GM12878 (cell line): ENCODE measurements at regions not wholly inside any gene's neighbourhood (a gene's known extent, or its start where the extent isn't known, plus 50 kb on each side); places are given as distances from the start of the nearest gene placed in this dataset.

Source experiments
- CBFB ChIP-seq: IDR thresholded peaks from 2 replicates; pipeline ENCODE4 v1.6.1; 2016; ENCODE audit warnings: antibody characterized with exemption, low read depth
- CREB1 ChIP-seq: IDR thresholded peaks from 2 replicates; pipeline ENCODE4 v1.6.1; 2012; ENCODE audit warnings: low read depth, mild to moderate bottlenecking, inconsistent platforms
- EP300 ChIP-seq, 2 experiments: fragments of 150-350 bp in 1 of 2; IDR thresholded peaks; 2 replicates each; pipeline ENCODE4 v1.6.1; 2011 to 2012; ENCODE audit warnings: low read depth in 2 of 2, low read length in 2 of 2, borderline replicate concordance in 1 of 2, improper control_type of control experiment in 1 of 2, inconsistent platforms in 1 of 2; ENCODE audit not compliant: control insufficient read depth in 1 of 2
- EZH2 ChIP-seq: IDR thresholded peaks from 2 replicates; pipeline ENCODE4 v1.6.1; 2012; ENCODE audit warnings: low read depth, mild to moderate bottlenecking, control low read depth, inconsistent platforms, low read length, borderline replicate concordance; ENCODE audit not compliant: control insufficient read depth
- HDGF ChIP-seq: fragments of 450-650 bp; IDR thresholded peaks from 2 replicates; pipeline ENCODE4 v1.6.1; 2016; ENCODE audit warnings: antibody characterized with exemption
- PML ChIP-seq: IDR thresholded peaks from 2 replicates; pipeline ENCODE4 v1.6.1; 2012; ENCODE audit warnings: low read length, inconsistent platforms
- POLR2A ChIP-seq: IDR thresholded peaks from 2 replicates; pipeline ENCODE4 v1.6.1; 2011; ENCODE audit warnings: low read depth, mild to moderate bottlenecking, low read length
- POLR2AphosphoS2 ChIP-seq: IDR thresholded peaks from 2 replicates; pipeline ENCODE4 v1.6.1; 2011; ENCODE audit warnings: low read depth, mild to moderate bottlenecking, low read length, improper control_type of control experiment, moderate library complexity
- POLR2AphosphoS5 ChIP-seq: IDR thresholded peaks from 2 replicates; pipeline ENCODE4 v1.6.1; 2011; ENCODE audit warnings: mild to moderate bottlenecking, low read length, inconsistent platforms
- TF ChIP-seq, protein P1 (sequence below): IDR thresholded peaks from 2 replicates; pipeline ENCODE4 v1.6.1; 2012; ENCODE audit warnings: low read depth, low read length, improper control_type of control experiment
- TF ChIP-seq, protein P2 (sequence below), 3 experiments: IDR thresholded peaks in 2 of 3; conservative IDR thresholded peaks in 1 of 3; 2 replicates each; pipeline ENCODE4 v1.5.1; 2011; ENCODE audit warnings: low read depth in 3 of 3, low read length in 3 of 3, mild to moderate bottlenecking in 3 of 3, control low read depth in 2 of 3, moderate library complexity in 2 of 3, inconsistent platforms in 1 of 3, mixed read lengths in 1 of 3; ENCODE audit not compliant: control insufficient read depth in 2 of 3, insufficient read depth in 1 of 3; ENCODE audit errors: extremely low read depth in 1 of 3
- TF ChIP-seq, protein P3 (sequence below): IDR thresholded peaks from 2 replicates; pipeline ENCODE4 v1.6.1; 2012; ENCODE audit warnings: low read length, inconsistent platforms
- TF ChIP-seq, protein P4 (sequence below): IDR thresholded peaks from 2 replicates; pipeline ENCODE4 v1.6.1; 2011; ENCODE audit warnings: low read depth, low read length, improper control_type of control experiment, borderline replicate concordance

DNA sequence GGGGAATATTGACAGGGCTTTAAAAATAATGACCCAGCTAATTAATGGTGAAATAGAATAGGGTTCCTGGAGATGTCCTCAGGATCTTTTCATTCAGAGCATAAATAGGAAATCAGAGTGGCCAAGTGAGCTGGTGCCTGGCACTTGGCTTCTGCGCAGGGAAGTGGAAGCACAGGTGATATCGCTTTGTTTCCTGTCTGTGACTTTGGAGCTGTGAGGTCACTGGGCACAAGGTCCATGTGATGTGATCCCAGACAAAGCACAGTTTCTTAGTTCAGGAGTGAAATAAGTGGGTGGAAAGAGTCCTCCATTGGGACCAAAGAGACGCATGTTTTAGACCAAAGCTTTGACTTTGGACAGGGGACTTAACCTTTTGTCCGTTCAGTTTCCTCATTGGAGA is 338.3 kb downstream of the CYRIA start:
- TF ChIP-seq PML (no peak), POLR2AphosphoS5 (no peak), CBFB (no peak), HDGF (no peak), POLR2A (no peak), EP300 (IDR thresholded peaks at IDR 0.05; ENCODE audit: borderline replicate concordance in 1 of 2, control insufficient read depth in 1 of 2, low read depth in 2 of 2, low read length in 2 of 2) (no peak), POLR2AphosphoS2 (no peak), CREB1 (no peak), EZH2 (no peak)
- TF ChIP-seq, protein P1, sequence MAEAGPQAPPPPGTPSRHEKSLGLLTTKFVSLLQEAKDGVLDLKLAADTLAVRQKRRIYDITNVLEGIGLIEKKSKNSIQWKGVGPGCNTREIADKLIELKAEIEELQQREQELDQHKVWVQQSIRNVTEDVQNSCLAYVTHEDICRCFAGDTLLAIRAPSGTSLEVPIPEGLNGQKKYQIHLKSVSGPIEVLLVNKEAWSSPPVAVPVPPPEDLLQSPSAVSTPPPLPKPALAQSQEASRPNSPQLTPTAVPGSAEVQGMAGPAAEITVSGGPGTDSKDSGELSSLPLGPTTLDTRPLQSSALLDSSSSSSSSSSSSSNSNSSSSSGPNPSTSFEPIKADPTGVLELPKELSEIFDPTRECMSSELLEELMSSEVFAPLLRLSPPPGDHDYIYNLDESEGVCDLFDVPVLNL = no peak
- TF ChIP-seq, protein P2, sequence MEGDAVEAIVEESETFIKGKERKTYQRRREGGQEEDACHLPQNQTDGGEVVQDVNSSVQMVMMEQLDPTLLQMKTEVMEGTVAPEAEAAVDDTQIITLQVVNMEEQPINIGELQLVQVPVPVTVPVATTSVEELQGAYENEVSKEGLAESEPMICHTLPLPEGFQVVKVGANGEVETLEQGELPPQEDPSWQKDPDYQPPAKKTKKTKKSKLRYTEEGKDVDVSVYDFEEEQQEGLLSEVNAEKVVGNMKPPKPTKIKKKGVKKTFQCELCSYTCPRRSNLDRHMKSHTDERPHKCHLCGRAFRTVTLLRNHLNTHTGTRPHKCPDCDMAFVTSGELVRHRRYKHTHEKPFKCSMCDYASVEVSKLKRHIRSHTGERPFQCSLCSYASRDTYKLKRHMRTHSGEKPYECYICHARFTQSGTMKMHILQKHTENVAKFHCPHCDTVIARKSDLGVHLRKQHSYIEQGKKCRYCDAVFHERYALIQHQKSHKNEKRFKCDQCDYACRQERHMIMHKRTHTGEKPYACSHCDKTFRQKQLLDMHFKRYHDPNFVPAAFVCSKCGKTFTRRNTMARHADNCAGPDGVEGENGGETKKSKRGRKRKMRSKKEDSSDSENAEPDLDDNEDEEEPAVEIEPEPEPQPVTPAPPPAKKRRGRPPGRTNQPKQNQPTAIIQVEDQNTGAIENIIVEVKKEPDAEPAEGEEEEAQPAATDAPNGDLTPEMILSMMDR (IDR thresholded peaks at IDR 0.05 in 2 of 3, conservative IDR thresholded peaks at IDR 0.05 in 1 of 3; ENCODE audit: control insufficient read depth in 2 of 3, extremely low read depth in 1 of 3, insufficient read depth in 1 of 3, low read depth in 3 of 3, low read length in 3 of 3) = no peak
- TF ChIP-seq, protein P3, sequence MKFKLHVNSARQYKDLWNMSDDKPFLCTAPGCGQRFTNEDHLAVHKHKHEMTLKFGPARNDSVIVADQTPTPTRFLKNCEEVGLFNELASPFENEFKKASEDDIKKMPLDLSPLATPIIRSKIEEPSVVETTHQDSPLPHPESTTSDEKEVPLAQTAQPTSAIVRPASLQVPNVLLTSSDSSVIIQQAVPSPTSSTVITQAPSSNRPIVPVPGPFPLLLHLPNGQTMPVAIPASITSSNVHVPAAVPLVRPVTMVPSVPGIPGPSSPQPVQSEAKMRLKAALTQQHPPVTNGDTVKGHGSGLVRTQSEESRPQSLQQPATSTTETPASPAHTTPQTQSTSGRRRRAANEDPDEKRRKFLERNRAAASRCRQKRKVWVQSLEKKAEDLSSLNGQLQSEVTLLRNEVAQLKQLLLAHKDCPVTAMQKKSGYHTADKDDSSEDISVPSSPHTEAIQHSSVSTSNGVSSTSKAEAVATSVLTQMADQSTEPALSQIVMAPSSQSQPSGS = no peak
- TF ChIP-seq, protein P4, sequence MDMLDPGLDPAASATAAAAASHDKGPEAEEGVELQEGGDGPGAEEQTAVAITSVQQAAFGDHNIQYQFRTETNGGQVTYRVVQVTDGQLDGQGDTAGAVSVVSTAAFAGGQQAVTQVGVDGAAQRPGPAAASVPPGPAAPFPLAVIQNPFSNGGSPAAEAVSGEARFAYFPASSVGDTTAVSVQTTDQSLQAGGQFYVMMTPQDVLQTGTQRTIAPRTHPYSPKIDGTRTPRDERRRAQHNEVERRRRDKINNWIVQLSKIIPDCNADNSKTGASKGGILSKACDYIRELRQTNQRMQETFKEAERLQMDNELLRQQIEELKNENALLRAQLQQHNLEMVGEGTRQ = no peak
